ENCODE measurements at regions not wholly inside any gene's neighbourhood (a gene's known extent, or its start where the extent isn't known, plus 50 kb on each side); places are given as distances from the start of the nearest gene placed in this dataset.
"Not testable (repeated sequence)": the region's sequence is repeated elsewhere in the genome, so short reads cannot be mapped to it uniquely, and the experiment has no call there.

- DNase-seq (ENCODE audit: low read depth in 1 of 2, low spot score in 1 of 2) = no peak
- Histone ChIP-seq H3K27me3 (ENCODE audit: insufficient read depth, poor library complexity, severe bottlenecking) (no peaks in the 10 kb centered on the region), H3K4me3 (replicated peaks; ENCODE audit: insufficient read depth, low read length) (no peak overlapping the region), H3K27ac (replicated peaks) (no peak overlapping the region)
- TF ChIP-seq REST (IDR thresholded peaks at IDR 0.05; ENCODE audit: insufficient replicate concordance, low read depth) = no peak
- TF ChIP-seq CTCF (IDR thresholded peaks at IDR 0.05; ENCODE audit: insufficient read depth, low read length) = no peak
- TF ChIP-seq SPI1 (IDR thresholded peaks at IDR 0.05; ENCODE audit: borderline replicate concordance, low read depth) = no peak
- no peak for TF ChIP-seq GABPA (IDR thresholded peaks at IDR 0.05; ENCODE audit: low read depth)
- no peak for TF ChIP-seq POLR2AphosphoS5 (IDR thresholded peaks at IDR 0.05; ENCODE audit: low read depth)
These were observed 1037.0 kb upstream of the SLIT2 start for GRCh38 chr4:19214591-19215186.

GRCh38 chr4:19213388-19213787 is 1038.3 kb upstream of the SLIT2 start:
- no peaks in the 10 kb centered on the region for H3K27me3 ChIP-seq (ENCODE audit: insufficient read depth, poor library complexity, severe bottlenecking)
- no peak for TF ChIP-seq GABPA (IDR thresholded peaks at IDR 0.05; ENCODE audit: low read depth)
- no peak for TF ChIP-seq POLR2AphosphoS5 (IDR thresholded peaks at IDR 0.05; ENCODE audit: low read depth)
- no peak for TF ChIP-seq REST (IDR thresholded peaks at IDR 0.05; ENCODE audit: insufficient replicate concordance, low read depth)
- TF ChIP-seq CTCF (IDR thresholded peaks at IDR 0.05; ENCODE audit: insufficient read depth, low read length) = no peak
- no peak for TF ChIP-seq SPI1 (IDR thresholded peaks at IDR 0.05; ENCODE audit: borderline replicate concordance, low read depth)
- H3K27ac ChIP-seq (replicated peaks) = no peak overlapping the region
- H3K4me3 ChIP-seq (replicated peaks; ENCODE audit: insufficient read depth, low read length) = no peak overlapping the region
- no peak for DNase-seq (ENCODE audit: low read depth in 1 of 2, low spot score in 1 of 2)

GRCh38 chr4:19205853-19206252 is 1045.9 kb upstream of the SLIT2 start:
- H3K27me3 ChIP-seq (ENCODE audit: insufficient read depth, poor library complexity, severe bottlenecking) = no peaks in the 10 kb centered on the region
- no peak for DNase-seq (ENCODE audit: low read depth in 1 of 2, low spot score in 1 of 2)
- TF ChIP-seq POLR2AphosphoS5 (IDR thresholded peaks at IDR 0.05; ENCODE audit: low read depth) (no peak), SPI1 (IDR thresholded peaks at IDR 0.05; ENCODE audit: borderline replicate concordance, low read depth) (no peak), CTCF (IDR thresholded peaks at IDR 0.05; ENCODE audit: insufficient read depth, low read length) (no peak)
- no peak overlapping the region for H3K4me3 ChIP-seq (replicated peaks; ENCODE audit: insufficient read depth, low read length)
- H3K27ac ChIP-seq (replicated peaks) = no peak overlapping the region

GRCh38 chr4:19197838-19198237 is 1053.9 kb upstream of the SLIT2 start:
- H3K4me3 ChIP-seq (replicated peaks; ENCODE audit: insufficient read depth, low read length); H3K27me3 ChIP-seq (ENCODE audit: insufficient read depth, poor library complexity, severe bottlenecking); H3K27ac ChIP-seq (replicated peaks); DNase-seq (ENCODE audit: low read depth in 1 of 2, low spot score in 1 of 2): not testable (repeated sequence)

Measured in HL-60 (cell line).